ENCODE measurements at regions not wholly inside any gene's neighbourhood (a gene's known extent, or its start where the extent isn't known, plus 50 kb on each side); places are given as distances from the start of the nearest gene placed in this dataset.

DNA sequence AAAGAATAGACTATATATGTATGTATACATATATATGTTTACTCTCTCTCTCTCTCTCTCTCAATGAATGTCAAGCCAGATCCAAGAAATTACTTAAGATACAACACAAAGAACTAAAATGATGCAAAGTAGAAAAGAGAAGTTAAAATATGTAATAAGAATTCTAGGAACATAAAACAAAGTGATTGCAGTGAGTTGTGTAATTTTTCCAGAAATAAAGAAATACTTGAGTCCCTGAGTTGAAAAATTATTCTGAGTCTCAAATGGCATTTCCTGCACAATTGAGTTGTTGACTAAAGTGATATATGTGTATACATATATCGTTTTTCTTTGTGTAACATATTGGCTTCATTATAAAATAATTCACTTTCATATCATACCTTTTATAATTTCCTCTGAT is 262.4 kb downstream of the INSIG2 start:
- TF ChIP-seq TEAD4 (CRISPR knock-in tag; IDR thresholded peaks at IDR 0.05), result no peak
- TF ChIP-seq NR1H2 (CRISPR knock-in tag; IDR thresholded peaks at IDR 0.05), result no peak
- TF ChIP-seq, protein P1, sequence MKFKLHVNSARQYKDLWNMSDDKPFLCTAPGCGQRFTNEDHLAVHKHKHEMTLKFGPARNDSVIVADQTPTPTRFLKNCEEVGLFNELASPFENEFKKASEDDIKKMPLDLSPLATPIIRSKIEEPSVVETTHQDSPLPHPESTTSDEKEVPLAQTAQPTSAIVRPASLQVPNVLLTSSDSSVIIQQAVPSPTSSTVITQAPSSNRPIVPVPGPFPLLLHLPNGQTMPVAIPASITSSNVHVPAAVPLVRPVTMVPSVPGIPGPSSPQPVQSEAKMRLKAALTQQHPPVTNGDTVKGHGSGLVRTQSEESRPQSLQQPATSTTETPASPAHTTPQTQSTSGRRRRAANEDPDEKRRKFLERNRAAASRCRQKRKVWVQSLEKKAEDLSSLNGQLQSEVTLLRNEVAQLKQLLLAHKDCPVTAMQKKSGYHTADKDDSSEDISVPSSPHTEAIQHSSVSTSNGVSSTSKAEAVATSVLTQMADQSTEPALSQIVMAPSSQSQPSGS (CRISPR knock-in tag; IDR thresholded peaks at IDR 0.05; ENCODE audit: borderline replicate concordance, low read depth), result no peak
- no peak for TF ChIP-seq USF2 (CRISPR knock-in tag; IDR thresholded peaks at IDR 0.05)
- TF ChIP-seq, protein P2, sequence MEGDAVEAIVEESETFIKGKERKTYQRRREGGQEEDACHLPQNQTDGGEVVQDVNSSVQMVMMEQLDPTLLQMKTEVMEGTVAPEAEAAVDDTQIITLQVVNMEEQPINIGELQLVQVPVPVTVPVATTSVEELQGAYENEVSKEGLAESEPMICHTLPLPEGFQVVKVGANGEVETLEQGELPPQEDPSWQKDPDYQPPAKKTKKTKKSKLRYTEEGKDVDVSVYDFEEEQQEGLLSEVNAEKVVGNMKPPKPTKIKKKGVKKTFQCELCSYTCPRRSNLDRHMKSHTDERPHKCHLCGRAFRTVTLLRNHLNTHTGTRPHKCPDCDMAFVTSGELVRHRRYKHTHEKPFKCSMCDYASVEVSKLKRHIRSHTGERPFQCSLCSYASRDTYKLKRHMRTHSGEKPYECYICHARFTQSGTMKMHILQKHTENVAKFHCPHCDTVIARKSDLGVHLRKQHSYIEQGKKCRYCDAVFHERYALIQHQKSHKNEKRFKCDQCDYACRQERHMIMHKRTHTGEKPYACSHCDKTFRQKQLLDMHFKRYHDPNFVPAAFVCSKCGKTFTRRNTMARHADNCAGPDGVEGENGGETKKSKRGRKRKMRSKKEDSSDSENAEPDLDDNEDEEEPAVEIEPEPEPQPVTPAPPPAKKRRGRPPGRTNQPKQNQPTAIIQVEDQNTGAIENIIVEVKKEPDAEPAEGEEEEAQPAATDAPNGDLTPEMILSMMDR (IDR thresholded peaks at IDR 0.05), result no peak
- TF ChIP-seq ZNF671 (CRISPR knock-in tag; IDR thresholded peaks at IDR 0.05), result no peak
- TF ChIP-seq SMAD3 (CRISPR knock-in tag; IDR thresholded peaks at IDR 0.05; ENCODE audit: borderline replicate concordance), result no peak
- TF ChIP-seq FOXP1 (CRISPR knock-in tag; IDR thresholded peaks at IDR 0.05; ENCODE audit: borderline replicate concordance), result no peak
- TF ChIP-seq, protein P3, sequence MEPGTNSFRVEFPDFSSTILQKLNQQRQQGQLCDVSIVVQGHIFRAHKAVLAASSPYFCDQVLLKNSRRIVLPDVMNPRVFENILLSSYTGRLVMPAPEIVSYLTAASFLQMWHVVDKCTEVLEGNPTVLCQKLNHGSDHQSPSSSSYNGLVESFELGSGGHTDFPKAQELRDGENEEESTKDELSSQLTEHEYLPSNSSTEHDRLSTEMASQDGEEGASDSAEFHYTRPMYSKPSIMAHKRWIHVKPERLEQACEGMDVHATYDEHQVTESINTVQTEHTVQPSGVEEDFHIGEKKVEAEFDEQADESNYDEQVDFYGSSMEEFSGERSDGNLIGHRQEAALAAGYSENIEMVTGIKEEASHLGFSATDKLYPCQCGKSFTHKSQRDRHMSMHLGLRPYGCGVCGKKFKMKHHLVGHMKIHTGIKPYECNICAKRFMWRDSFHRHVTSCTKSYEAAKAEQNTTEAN (CRISPR knock-in tag; IDR thresholded peaks at IDR 0.05), result no peak
- TF ChIP-seq RELA (CRISPR knock-in tag; IDR thresholded peaks at IDR 0.05; ENCODE audit: borderline replicate concordance), result no peak
- TF ChIP-seq, protein P4, sequence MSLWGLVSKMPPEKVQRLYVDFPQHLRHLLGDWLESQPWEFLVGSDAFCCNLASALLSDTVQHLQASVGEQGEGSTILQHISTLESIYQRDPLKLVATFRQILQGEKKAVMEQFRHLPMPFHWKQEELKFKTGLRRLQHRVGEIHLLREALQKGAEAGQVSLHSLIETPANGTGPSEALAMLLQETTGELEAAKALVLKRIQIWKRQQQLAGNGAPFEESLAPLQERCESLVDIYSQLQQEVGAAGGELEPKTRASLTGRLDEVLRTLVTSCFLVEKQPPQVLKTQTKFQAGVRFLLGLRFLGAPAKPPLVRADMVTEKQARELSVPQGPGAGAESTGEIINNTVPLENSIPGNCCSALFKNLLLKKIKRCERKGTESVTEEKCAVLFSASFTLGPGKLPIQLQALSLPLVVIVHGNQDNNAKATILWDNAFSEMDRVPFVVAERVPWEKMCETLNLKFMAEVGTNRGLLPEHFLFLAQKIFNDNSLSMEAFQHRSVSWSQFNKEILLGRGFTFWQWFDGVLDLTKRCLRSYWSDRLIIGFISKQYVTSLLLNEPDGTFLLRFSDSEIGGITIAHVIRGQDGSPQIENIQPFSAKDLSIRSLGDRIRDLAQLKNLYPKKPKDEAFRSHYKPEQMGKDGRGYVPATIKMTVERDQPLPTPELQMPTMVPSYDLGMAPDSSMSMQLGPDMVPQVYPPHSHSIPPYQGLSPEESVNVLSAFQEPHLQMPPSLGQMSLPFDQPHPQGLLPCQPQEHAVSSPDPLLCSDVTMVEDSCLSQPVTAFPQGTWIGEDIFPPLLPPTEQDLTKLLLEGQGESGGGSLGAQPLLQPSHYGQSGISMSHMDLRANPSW (CRISPR knock-in tag; conservative IDR thresholded peaks at IDR 0.05; ENCODE audit: low read depth), result no peak

Measured in WTC11 (cell line).